Ishikawa (cell line): ENCODE measurements at regions not wholly inside any gene's neighbourhood (a gene's known extent, or its start where the extent isn't known, plus 50 kb on each side); places are given as distances from the start of the nearest gene placed in this dataset.

Source experiments
- CEBPB ChIP-seq: IDR thresholded peaks from 2 replicates; pipeline ENCODE4 v1.6.1; 2012
- CREB1 ChIP-seq: IDR thresholded peaks from 2 replicates; pipeline ENCODE4 v1.6.1; 2012; ENCODE audit warnings: low read depth
- EGR1 ChIP-seq: IDR thresholded peaks from 2 replicates; pipeline ENCODE4 v1.6.1; 2012
- EP300 ChIP-seq: IDR thresholded peaks from 2 replicates; pipeline ENCODE4 v1.6.1; 2012; ENCODE audit warnings: borderline replicate concordance
- FOXM1 ChIP-seq: IDR thresholded peaks from 2 replicates; pipeline ENCODE4 v1.6.1; 2012; ENCODE audit warnings: low read depth, borderline replicate concordance
- MAX ChIP-seq: IDR thresholded peaks from 2 replicates; pipeline ENCODE4 v1.6.1; 2012
- NFIC ChIP-seq: IDR thresholded peaks from 2 replicates; pipeline ENCODE4 v1.6.1; 2012
- RAD21 ChIP-seq: IDR thresholded peaks from 2 replicates; pipeline ENCODE4 v1.6.1; 2012; ENCODE audit warnings: low read depth
- TAF1 ChIP-seq: IDR thresholded peaks from 2 replicates; pipeline ENCODE4 v1.6.1; 2012; ENCODE audit warnings: low read depth, mild to moderate bottlenecking
- TCF12 ChIP-seq: IDR thresholded peaks from 2 replicates; pipeline ENCODE4 v1.6.1; 2012; ENCODE audit warnings: low read depth
- TEAD4 ChIP-seq: IDR thresholded peaks from 2 replicates; pipeline ENCODE4 v1.6.1; 2012
- YY1 ChIP-seq: IDR thresholded peaks from 2 replicates; pipeline ENCODE4 v1.6.1; 2012; ENCODE audit warnings: low read depth
- ZBTB7A ChIP-seq: IDR thresholded peaks from 2 replicates; pipeline ENCODE4 v1.6.1; 2012; ENCODE audit warnings: low read depth
- TF ChIP-seq, protein P1 (sequence below): IDR thresholded peaks from 2 replicates; pipeline ENCODE4 v1.6.1; 2012
- TF ChIP-seq, protein P2 (sequence below): IDR thresholded peaks from 2 replicates; pipeline ENCODE4 v1.6.1; 2012; ENCODE audit warnings: low read depth, mild to moderate bottlenecking

DNA sequence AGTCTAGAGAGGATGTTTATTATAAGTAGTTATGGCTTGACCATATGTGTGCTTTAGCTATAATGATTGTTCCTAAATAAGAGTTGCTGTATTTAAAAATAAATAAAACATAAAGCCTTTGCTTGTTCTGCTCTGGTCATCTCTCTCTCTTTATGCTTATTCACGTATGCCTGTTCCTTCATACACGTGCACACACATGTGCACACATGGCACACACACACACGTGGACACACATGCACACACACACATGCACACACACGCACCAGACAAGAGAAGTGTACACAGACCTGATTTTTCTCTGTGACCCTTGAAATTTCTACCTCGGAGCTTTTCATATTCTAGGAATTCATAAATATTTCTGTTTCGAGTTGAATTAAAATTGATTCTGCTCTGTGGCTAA is 658.2 kb upstream of the SALL3 start:
- TF ChIP-seq, protein P1, sequence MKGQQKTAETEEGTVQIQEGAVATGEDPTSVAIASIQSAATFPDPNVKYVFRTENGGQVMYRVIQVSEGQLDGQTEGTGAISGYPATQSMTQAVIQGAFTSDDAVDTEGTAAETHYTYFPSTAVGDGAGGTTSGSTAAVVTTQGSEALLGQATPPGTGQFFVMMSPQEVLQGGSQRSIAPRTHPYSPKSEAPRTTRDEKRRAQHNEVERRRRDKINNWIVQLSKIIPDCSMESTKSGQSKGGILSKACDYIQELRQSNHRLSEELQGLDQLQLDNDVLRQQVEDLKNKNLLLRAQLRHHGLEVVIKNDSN, result no peak
- no peak for TF ChIP-seq EGR1
- TF ChIP-seq RAD21, result no peak
- TF ChIP-seq CREB1, result no peak
- no peak for TF ChIP-seq TAF1
- no peak for TF ChIP-seq TEAD4
- TF ChIP-seq CEBPB, result no peak
- no peak for TF ChIP-seq EP300
- TF ChIP-seq FOXM1, result no peak
- TF ChIP-seq YY1, result no peak
- TF ChIP-seq, protein P2, sequence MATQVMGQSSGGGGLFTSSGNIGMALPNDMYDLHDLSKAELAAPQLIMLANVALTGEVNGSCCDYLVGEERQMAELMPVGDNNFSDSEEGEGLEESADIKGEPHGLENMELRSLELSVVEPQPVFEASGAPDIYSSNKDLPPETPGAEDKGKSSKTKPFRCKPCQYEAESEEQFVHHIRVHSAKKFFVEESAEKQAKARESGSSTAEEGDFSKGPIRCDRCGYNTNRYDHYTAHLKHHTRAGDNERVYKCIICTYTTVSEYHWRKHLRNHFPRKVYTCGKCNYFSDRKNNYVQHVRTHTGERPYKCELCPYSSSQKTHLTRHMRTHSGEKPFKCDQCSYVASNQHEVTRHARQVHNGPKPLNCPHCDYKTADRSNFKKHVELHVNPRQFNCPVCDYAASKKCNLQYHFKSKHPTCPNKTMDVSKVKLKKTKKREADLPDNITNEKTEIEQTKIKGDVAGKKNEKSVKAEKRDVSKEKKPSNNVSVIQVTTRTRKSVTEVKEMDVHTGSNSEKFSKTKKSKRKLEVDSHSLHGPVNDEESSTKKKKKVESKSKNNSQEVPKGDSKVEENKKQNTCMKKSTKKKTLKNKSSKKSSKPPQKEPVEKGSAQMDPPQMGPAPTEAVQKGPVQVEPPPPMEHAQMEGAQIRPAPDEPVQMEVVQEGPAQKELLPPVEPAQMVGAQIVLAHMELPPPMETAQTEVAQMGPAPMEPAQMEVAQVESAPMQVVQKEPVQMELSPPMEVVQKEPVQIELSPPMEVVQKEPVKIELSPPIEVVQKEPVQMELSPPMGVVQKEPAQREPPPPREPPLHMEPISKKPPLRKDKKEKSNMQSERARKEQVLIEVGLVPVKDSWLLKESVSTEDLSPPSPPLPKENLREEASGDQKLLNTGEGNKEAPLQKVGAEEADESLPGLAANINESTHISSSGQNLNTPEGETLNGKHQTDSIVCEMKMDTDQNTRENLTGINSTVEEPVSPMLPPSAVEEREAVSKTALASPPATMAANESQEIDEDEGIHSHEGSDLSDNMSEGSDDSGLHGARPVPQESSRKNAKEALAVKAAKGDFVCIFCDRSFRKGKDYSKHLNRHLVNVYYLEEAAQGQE, result no peak
- TF ChIP-seq MAX, result no peak
- TF ChIP-seq ZBTB7A, result no peak
- no peak for TF ChIP-seq TCF12
- no peak for TF ChIP-seq NFIC

GRCh38 chr18:78323453-78324197 is 656.0 kb upstream of the SALL3 start:
- TF ChIP-seq RAD21 (no peak), NFIC (no peak)

- TF ChIP-seq YY1 (no peak), CREB1 (no peak), NFIC (no peak), TCF12 (no peak), EGR1 (no peak), TEAD4 (no peak), MAX (no peak), EP300 (no peak), TAF1 (no peak), RAD21 (no peak), ZBTB7A (no peak), CEBPB (no peak)
- TF ChIP-seq, protein P1, result no peak
- TF ChIP-seq, protein P2, result no peak
These were observed 652.0 kb upstream of the SALL3 start for GRCh38 chr18:78327643-78328042.

DNA sequence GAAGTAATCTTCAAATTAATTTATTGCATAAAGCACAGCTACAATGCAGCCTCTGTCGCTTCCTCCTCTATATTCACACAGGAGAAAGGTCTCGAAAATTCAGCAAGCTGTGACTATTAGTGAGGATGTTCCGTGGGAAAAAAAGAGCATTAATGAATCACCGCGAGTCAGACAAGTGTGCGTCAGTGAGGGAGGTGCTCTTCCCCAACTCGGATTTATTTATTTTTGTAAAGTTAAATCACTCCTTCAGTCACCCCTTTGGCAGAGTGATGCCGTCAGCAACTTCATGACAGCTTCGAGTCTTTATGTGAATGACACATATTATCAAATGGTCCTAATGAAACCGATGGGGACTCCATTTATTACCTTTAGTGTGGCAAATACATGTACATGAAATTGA is 648.9 kb upstream of the SALL3 start:
- TF ChIP-seq EGR1, result no peak
- TF ChIP-seq TCF12, result no peak
- no peak for TF ChIP-seq EP300
- TF ChIP-seq CREB1, result no peak
- no peak for TF ChIP-seq RAD21
- no peak for TF ChIP-seq TEAD4
- TF ChIP-seq, protein P2, result no peak

DNA sequence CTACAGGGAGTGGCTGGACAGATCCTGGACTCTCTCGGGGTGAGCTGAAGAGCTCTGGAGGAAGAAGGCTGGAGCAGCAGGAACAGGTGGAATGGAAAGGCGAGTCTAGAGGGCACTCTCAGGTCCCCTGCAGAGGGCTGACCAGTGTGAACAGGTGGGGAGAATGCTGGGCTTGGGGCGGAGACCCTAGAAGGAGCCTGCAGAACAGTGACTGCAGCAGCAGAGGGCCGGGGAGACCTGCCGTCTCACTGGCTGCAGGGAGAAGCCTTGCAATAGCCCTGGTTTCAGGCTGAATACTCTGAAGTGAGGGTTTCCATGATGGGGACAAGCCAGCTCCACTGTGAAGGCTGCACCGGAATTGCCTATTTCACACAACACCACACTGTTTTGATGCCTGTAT is 626.7 kb upstream of the SALL3 start:
- TF ChIP-seq TCF12 (no peak), CREB1 (no peak), YY1 (no peak), EGR1 (no peak), ZBTB7A (no peak), FOXM1 (no peak), TEAD4 (no peak), MAX (no peak), TAF1 (no peak), CEBPB (no peak), NFIC (no peak), RAD21 (no peak)
- TF ChIP-seq, protein P2, result no peak
